Lung (tissue), 11 donors: ENCODE measurements at regions not wholly inside any gene's neighbourhood (a gene's known extent, or its start where the extent isn't known, plus 50 kb on each side); places are given as distances from the start of the nearest gene placed in this dataset.

ENCODE experiments used
- ATAC-seq: fragments of 200-7000 bp; cut with Tn5 transposase; one replicate; pipeline ENCODE4 v1.9.1; 2020; ENCODE audit warnings: moderate number of reproducible peaks; ENCODE audit not compliant: insufficient read depth, low FRiP score
- DNase-seq, 3 donors: peaks; one replicate each; pipeline ENCODE4 v3.0.0-alpha.2; 2013 to 2017
- H3K27ac ChIP-seq, 2 donors: one replicate each; pipeline ENCODE4 v1.5.1; 2013; ENCODE audit warnings: mild to moderate bottlenecking in 2 of 2, moderate library complexity in 2 of 2, control low read depth in 1 of 2, inconsistent platforms in 1 of 2, low read depth in 1 of 2, low read length in 1 of 2
- H3K27me3 ChIP-seq, 3 donors: one replicate each; pipeline ENCODE4 v1.5.1; 2013; ENCODE audit warnings: low read length in 2 of 3; ENCODE audit not compliant: control insufficient read depth in 3 of 3, insufficient read depth in 3 of 3
- H3K36me3 ChIP-seq, 4 donors: one replicate each; pipeline ENCODE4 v1.5.1; 2013; ENCODE audit warnings: low read length in 4 of 4, mild to moderate bottlenecking in 1 of 4, moderate library complexity in 1 of 4; ENCODE audit not compliant: control insufficient read depth in 4 of 4, insufficient read depth in 4 of 4
- H3K4me1 ChIP-seq, 5 donors: one replicate each; pipeline ENCODE4 v1.5.1; 2013; ENCODE audit warnings: low read length in 5 of 5, mild to moderate bottlenecking in 2 of 5, moderate library complexity in 1 of 5; ENCODE audit not compliant: control insufficient read depth in 5 of 5, insufficient read depth in 5 of 5
- H3K4me3 ChIP-seq: one replicate; pipeline ENCODE4 v1.5.1; 2013; ENCODE audit warnings: mild to moderate bottlenecking, control low read depth, moderate library complexity
- H3K9ac ChIP-seq, 2 donors: one replicate each; pipeline ENCODE4 v1.5.1; 2013; ENCODE audit warnings: low read length in 2 of 2, control low read depth in 1 of 2; ENCODE audit not compliant: insufficient read depth in 1 of 2
- H3K9me3 ChIP-seq, 4 donors: one replicate each; pipeline ENCODE4 v1.5.1; 2013; ENCODE audit warnings: low read length in 3 of 4, mild to moderate bottlenecking in 1 of 4, moderate library complexity in 1 of 4; ENCODE audit not compliant: control insufficient read depth in 4 of 4, insufficient read depth in 3 of 4
- WGBS, 2 donors: extraction: QIAGEN DNeasy Blood & Tissue Kit; methylation state at CpG; one replicate each; pipeline ENCODE4 v1.1.7; 2013; 5-methylcytosine and 5-hydroxymethylcytosine counted together
- TF ChIP-seq, protein P1 (sequence below): IDR thresholded peaks from 2 replicates; pipeline ENCODE4 v1.5.1; 2012; ENCODE audit warnings: mild to moderate bottlenecking; ENCODE audit errors: control extremely low read depth, extremely low read depth
- donor health status: control.
- donor health status: control.
- donor health status: Bipolar disorder and iron deficiency.
- donor health status: healthy.
- donor health status: DM: yes; HTN: yes; CAD: no.

DNA sequence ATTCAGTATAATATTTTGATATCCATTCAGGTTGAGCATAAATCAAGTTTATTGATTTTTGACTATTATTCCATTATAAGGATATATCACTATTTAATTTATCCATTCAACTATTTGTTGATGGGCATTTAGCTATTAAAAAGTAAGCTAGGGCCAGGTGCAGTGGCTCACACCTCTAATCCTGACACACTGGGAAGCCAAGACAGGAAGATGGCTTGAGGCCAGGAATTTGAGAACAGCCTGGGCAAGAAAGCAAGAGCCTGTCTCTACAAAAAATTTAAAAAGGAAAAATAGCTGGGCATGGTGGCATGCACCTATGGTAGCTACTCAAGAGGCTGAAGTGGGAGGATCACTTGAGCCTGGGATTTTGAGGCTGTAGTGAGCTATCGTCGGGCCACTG lies 183.5 kb downstream of the HNMT start:
- ATAC-seq (no peak), DNase-seq (no peak)
- H3K4me1 ChIP-seq, result no peaks in the 10 kb centered on the region
- H3K36me3 ChIP-seq, result peaks cover 0 to 6% (median 0%) of the 10 kb centered on the region in 4 donors
- no peaks in the 10 kb centered on the region for H3K9me3 ChIP-seq
- no peak overlapping the region for H3K9ac ChIP-seq
- H3K4me3 ChIP-seq, result no peak overlapping the region
- no peak overlapping the region for H3K27ac ChIP-seq
- 71 to 91% methylated on average over 2 of the region's 2 CpGs for WGBS, 2 donors
- TF ChIP-seq, protein P1, sequence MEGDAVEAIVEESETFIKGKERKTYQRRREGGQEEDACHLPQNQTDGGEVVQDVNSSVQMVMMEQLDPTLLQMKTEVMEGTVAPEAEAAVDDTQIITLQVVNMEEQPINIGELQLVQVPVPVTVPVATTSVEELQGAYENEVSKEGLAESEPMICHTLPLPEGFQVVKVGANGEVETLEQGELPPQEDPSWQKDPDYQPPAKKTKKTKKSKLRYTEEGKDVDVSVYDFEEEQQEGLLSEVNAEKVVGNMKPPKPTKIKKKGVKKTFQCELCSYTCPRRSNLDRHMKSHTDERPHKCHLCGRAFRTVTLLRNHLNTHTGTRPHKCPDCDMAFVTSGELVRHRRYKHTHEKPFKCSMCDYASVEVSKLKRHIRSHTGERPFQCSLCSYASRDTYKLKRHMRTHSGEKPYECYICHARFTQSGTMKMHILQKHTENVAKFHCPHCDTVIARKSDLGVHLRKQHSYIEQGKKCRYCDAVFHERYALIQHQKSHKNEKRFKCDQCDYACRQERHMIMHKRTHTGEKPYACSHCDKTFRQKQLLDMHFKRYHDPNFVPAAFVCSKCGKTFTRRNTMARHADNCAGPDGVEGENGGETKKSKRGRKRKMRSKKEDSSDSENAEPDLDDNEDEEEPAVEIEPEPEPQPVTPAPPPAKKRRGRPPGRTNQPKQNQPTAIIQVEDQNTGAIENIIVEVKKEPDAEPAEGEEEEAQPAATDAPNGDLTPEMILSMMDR, result no peak
- no peaks in the 10 kb centered on the region for H3K27me3 ChIP-seq

DNA sequence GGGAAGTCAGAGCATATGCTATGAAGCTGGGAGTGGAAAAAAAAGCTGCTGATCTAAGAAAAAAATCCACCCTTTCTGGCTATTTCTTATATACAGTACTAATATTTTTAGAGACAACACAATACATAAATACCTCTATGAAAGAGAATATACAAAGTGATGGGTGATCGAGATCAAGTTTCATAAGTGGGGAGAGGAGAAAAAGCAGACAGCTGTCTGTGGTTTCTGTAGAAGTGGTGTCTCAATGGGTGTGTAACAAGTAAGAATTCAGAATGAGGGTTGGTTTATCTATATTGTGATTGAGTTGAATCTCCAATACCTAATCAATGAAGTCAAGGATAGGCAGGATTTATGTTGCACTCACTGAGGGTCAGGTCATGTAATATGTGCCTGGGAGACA lies 191.0 kb downstream of the HNMT start:
- no peaks in the 10 kb centered on the region for H3K4me1 ChIP-seq
- H3K4me3 ChIP-seq, result no peak overlapping the region
- DNase-seq, result no peak
- no peak overlapping the region for H3K9ac ChIP-seq
- H3K36me3 ChIP-seq, result peaks cover 0 to 6% (median 0%) of the 10 kb centered on the region in 4 donors
- no peaks in the 10 kb centered on the region for H3K9me3 ChIP-seq
- ATAC-seq, result no peak
- TF ChIP-seq, protein P1, result no peak
- no peaks in the 10 kb centered on the region for H3K27me3 ChIP-seq
- H3K27ac ChIP-seq, result no peak overlapping the region
- 91 to 98% methylated on average over 1 of the region's 1 CpG for WGBS, 2 donors

DNA sequence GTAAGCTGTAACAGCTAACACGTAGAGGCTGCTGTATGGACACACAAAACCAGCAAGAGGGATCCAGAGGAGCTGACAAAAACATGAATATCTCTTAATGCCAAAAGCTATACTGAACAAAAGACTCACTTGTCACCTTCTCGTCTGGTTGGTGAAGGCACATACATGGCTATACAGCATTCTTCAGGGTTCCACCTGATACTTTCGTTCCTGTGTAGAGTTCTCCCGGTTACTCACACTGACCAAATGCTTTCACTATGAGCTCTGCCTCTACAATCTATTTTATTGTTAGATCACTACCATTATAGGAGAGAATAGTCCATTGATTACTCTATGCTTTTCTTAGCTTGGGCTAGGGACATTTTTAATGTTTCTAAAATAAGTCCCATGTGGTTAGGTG lies 193.1 kb downstream of the HNMT start:
- TF ChIP-seq, protein P1, result no peak
- ATAC-seq, result no peak

DNA sequence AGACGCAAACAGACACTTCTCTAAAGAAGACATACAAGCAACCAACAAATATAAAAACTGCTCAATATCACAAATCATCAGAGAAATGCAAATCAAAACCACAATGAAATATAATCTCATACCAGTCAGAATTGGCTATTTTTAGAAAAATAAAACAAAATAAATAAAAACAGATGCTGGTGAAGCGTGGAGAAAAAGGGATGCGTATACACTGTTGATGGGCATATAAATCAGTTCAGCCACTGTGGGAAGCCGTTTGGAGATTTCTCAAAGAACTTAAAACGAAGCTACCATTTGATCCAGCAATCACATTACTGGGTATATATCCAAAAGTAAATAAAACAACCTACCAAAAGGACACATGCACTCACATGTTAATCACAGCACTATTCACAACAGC lies 206.2 kb downstream of the HNMT start:
- Histone ChIP-seq H3K9ac (no peak overlapping the region), H3K36me3 (no peaks in the 10 kb centered on the region), H3K4me3 (no peak overlapping the region), H3K9me3 (peaks cover 0 to 6% (median 4%) of the 10 kb centered on the region in 4 donors), H3K27ac (no peak overlapping the region), H3K27me3 (no peaks in the 10 kb centered on the region), H3K4me1 (no peaks in the 10 kb centered on the region)
- no peak for DNase-seq
- TF ChIP-seq, protein P1, result no peak
- 69 to 77% methylated on average over 5 of the region's 5 CpGs for WGBS, 2 donors
- no peak for ATAC-seq

More for the DNA sequence above, 193.1 kb downstream of the HNMT start:
- H3K4me3 ChIP-seq, result no peak overlapping the region
- 85 to 91% methylated on average over 4 of the region's 4 CpGs for WGBS, 2 donors
- no peak overlapping the region for H3K9ac ChIP-seq
- DNase-seq, result no peak
- no peaks in the 10 kb centered on the region for H3K27me3 ChIP-seq
- H3K9me3 ChIP-seq, result no peaks in the 10 kb centered on the region
- H3K27ac ChIP-seq, result no peak overlapping the region
- H3K4me1 ChIP-seq, result no peaks in the 10 kb centered on the region
- no peaks in the 10 kb centered on the region for H3K36me3 ChIP-seq
